GM19452 (cell line): ENCODE measurements at regions not wholly inside any gene's neighbourhood (a gene's known extent, or its start where the extent isn't known, plus 50 kb on each side); places are given as distances from the start of the nearest gene placed in this dataset.

ENCODE experiments used
- ATAC-seq: cut with Tn5 transposase; IDR thresholded peaks from one replicate; pipeline ENCODE4 v1.9.1; 2021; ENCODE audit not compliant: unreplicated experiment

DNA sequence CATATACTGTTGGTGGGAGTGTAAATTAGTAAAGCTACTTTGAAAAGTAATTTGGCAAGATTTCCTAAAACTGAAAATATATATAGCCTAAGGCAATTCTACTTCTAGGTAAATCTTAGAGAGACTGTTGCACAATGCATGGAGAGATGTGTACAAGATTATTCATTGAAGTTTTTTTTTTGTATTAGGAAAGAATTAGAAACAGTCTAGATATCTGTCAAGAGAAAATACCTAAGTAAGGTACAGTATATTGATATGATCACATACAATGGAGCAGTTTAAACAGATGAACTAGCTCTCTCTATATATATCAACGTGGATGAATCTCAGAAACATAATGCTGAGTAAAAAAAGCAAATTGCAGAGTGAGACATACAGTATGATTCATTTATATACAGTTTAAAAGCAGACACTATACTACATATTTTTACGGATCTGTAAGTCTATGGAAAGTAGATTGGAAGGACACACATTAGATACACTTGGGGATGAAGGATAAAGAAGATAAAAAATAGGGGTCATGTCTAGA lies 59.3 kb upstream of the ACVR1 start:
- ATAC-seq: no peak

DNA sequence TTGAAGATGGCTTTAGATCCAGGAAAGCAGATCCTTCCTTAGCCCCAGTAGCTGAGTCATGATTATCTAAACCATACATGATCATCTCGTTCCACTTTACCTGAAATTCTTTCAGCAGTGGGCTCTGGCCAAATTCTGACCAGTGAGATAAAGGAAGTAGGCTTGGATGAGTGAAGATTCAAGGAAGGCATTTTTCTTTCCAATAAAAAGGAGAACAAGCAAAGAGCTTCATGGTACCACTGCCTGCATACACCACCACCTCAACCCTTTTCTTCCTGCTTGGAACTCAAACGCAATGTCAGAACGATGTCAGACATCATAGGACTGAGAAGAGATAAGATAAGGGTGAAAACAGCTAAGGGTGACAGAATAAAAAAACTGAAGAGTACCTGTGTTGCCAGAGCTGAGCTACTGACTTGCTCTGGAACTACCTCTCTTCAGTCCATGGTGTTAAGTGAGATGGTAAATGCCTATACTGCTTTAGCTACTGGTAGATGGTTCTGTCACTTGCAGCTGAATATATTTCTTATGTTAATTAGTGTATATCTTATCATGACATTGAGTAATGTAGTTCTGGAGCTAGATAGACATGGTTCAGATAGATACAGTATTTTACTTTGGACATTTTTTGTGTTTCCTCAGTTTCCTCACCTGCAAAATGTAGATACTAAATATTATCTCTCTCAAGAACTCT lies 58.7 kb upstream of the ACVR1 start:
- ATAC-seq: no peak

DNA sequence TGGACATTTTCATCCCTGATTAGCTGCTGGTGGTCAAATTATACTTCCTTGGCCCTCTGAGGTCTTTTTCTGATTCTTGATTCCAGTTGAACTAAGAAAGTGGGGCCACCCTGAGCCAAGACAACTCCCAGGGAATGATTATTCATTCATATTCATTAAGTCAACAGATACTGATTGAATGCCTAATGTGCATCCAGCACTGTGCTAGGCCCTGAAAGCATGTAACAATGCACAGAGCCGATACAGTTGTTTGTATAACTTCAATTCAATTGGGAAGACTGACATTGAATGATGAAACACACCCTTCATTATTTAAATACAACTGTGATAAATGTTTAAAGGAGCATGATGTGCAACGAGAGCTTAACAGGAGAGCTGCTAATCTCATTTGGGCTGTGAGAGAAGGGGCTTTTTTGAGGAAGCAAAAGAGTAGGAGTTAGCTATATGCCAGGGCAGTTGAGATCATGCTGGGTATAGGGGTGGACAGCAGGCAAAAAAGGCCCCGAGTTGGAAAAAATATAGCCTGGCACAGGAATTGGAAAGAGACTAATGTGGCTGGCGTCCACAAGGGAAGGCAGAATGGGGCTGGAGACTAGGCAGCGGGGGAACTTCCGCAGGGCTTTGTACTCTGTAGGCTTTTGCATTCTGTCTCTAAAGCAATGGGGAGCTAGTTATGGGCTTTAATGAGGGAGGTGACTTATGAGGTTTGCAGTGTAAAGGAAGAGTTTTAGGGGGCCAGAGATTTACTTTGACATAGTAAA lies 57.2 kb upstream of the ACVR1 start:
- no peak for ATAC-seq

DNA sequence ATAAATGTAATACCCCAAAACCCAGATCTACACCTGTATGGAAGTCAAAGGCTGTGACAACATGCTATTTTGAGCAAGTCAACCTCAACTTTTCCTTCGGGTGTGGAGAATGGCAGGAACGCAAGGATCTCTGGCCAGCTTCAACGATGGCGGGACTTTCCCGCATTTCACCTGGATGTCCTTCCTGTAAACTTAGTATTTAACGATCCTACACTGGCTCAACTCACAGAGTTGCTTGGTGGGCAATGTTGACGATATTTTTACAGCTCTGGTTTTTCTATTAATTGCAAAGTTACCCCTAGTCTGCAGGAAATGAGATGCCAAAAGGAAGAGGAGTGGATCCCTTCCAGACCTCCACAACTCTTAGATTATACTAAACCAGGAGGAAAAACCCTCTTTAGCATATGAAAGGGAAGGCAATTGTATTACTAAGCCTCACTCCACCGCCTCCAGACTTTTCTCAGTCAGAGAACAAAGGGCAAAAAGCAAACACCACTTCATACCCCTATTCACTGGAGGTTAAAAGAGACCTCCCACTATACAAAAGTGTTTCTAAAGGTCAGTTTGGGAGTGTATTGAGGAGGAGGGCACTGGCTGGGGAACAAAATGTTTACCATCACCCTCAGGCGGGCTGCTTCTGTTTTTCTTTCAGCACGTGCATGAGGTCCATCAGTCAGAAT lies 56.5 kb upstream of the ACVR1 start:
- ATAC-seq: no peak

DNA sequence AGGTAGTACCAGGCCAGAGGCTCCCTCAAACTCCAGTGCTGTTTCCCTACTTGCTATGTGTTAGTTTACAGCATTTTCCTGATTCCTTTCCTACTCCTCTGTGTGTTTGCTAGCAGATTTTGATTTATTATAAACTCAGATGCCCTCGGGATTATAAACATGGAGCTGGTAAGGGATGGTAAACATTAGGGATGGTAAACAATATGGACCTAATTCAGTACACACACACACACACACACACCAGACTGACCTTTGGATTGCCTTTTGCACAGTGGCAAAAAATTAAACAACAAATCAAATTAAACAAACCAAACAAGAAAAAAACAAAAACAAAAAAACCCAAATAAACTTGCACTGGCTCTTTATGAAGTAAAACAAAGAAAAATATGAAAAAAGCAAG lies 55.4 kb upstream of the ACVR1 start:
- ATAC-seq: no peak

DNA sequence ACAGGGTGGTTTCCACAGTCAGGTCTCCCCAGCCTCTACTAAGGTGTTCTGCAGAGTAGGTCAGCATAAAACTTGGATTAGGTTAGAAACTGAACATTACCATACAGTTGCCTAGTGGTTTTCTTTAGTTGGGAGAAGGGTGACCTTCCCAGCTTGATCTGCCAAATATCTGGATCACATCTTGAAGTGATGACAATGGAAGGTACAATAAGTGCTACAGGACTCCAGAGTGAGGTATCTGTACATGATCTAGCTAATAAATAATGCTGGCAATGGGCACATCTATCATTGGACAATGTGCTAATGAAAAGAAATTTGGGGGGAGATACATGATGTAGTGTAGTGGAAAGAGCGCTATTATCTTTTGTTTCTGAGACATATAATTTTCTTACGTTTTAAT lies 54.6 kb upstream of the ACVR1 start:
- no peak for ATAC-seq

DNA sequence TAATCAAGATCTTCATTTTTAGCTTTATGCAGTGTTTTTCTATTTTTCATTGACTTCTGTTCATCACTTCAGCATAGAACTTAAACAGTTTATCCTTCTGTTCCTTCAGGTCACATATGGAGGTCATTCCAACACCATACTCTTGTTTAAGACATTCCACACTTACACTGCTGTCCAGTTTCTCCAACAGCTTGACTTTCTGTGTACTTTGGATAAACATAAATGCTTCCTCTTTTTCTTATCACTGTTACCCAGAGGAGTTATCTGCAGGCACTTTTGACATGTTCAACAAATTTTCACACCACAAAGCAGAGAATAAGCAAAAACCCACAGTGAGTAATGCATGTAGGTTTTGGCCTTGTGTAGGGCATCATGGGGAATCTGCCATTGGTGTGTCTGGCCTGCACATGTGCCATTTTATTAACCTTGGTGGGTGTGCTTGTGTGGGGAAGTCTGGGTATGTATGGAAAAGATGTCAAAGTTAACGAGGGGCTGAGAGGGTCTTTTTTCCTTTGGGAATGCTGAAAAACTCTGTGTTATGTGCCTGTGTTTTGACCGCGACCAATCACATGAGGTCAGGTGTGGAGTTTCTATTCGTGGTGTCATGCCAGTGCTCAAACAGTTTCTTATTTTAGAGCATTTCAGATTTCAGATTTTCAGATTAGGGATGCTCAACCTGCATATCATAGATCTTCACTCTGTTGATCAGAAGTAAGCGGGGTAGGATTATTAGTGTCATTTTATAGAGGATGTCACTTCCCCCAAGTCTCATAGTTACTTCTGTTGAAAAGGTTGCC lies 53.9 kb upstream of the ACVR1 start:
- ATAC-seq: no peak

DNA sequence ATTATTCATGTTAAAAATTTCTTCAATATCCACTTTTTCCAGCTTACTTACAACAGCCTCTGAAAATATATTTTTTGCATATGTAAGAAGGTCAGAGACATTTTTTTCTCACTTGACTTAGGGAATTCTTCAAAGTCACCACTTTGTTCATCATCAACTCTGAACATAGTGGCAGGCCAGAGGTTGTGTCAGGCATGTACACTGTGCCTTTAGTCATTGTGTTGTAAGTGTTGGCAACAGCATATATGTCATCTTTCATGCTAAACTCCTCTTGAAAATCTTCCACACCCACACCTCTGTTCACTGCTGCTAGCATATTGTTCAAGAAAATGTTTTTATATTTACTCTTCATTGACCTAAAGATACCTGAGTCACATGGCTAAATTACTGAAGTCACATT lies 52.2 kb upstream of the ACVR1 start:
- ATAC-seq: no peak

DNA sequence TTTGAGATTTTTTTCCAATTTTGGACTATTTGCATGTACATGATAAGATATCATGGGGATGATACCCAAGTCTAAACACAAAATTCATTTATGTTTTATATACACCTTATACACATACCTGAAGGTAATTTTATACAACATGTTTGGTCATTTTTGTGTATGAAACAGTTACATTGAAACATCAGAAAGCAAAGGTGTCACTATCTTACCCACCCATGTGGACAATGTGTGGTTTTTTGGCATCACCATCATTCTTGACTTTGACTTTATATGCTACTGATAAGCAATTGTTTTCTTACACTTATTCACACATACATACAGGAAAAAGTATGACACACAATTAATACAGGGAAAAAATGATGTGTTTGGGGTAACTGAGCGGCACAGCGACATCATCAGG lies 51.0 kb upstream of the ACVR1 start:
- no peak for ATAC-seq
